ENCODE measurements at regions not wholly inside any gene's neighbourhood (a gene's known extent, or its start where the extent isn't known, plus 50 kb on each side); places are given as distances from the start of the nearest gene placed in this dataset.

DNA sequence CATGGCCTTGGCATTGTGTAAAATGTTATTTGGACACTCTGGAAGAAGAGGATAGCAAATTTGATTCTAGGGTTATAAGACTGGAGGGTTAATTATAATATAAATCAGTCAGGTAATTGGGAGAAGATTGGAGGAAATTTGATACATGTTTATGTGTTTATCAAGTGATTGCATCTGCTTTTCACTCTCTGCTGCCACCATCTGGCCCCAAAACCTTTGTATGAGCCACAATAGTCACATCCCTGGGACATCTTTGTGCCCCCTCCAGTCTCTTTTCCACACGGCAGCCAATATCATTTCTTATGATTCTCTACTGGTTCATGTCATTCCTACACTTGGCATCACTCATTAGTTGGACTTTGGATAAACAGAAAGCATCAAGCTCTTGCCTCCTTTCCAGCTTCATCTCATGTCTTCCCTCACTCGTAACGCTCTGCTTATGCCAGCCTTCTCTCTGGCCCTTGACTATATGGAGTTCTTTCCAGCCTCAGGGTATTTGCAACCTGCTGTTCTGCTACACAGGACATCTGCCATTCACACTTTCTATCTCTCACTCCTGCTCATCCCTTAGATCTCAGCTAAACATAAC lies 602.3 kb upstream of the SUCLG2 start:
- no peak for TF ChIP-seq EZH2 (IDR thresholded peaks at IDR 0.05; ENCODE audit: borderline replicate concordance, low read depth, low read length, severe bottlenecking)
- TF ChIP-seq CTCF (IDR thresholded peaks at IDR 0.05; ENCODE audit: borderline replicate concordance, extremely low read depth, low read length, poor library complexity, severe bottlenecking) = peak; percentile 49

Measured in DND-41 (cell line).